HG02973 (cell line): ENCODE measurements at regions not wholly inside any gene's neighbourhood (a gene's known extent, or its start where the extent isn't known, plus 50 kb on each side); places are given as distances from the start of the nearest gene placed in this dataset.

ENCODE experiments used
- ATAC-seq: cut with Tn5 transposase; IDR thresholded peaks from one replicate; pipeline ENCODE4 v1.9.1; 2021; ENCODE audit warnings: moderate library complexity; ENCODE audit not compliant: unreplicated experiment

- ATAC-seq = no peak
Observed at GRCh38 chr3:127405791-127406190, 117.9 kb upstream of the PRR20G start.

DNA sequence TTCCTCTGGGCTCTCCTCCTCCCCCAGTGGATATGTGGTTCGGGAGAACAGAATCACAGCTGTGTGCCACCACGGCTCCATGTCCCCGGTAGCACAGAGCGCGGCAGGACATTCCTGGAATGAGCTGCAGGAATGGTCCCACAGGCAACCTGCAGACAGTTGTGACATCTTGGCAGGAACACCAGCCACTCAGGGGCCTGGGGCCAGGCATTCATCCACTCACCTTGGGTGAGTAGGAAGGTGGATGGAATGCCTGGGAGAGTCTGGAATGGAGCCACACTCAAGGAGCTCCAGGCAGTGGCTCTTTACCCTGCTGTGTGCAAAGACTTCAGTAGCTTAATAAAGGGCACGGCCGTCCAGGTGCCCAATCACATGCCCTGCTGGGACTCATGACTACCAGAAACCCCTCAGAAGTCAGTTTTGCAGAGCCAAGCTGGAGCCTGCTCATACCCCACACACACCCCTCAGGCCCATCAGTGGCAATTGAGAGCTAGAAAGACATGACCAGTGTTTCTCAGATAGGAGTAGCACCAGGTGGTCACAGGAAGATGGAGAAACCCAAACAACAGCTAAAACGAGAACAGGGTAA, 117.3 kb upstream of the PRR20G start:
- ATAC-seq = no peak

DNA sequence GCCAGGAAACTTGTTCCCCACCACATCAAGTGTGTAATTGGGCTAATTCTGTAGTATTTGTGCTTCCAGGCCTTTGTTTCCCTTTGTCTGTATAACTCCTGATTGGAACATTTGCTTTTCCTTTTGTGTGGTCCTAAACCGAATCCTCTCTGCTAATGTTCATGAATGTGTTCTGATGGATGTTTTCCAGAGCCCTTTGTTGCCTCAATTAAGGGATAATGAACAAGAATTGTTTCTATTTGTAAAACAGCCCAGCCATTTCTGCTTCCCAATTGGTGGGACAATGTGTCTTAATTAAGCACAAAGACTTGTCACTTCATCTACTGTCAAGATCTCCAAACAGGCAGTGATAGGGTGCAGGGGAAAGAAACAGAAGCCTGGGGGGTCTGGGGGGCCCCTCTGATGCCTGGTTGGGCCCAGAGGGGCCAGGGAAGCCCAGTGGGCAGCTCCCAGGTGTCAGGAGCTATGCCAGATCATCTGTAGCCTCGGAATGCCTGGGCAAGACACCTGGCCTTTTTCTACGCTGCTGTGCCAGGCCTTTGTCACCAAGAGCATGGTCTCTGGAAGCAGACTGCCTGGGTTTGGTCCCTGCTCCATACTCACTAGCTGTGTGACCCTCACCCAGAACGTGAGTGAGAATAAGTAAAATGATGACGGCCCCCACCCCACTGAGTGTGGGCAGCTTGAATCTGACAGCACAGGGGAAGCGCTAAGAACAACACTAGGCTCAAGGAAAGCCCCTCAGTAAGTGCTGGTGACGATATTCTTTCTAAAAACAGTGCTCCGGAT, 116.6 kb upstream of the PRR20G start:
- ATAC-seq = no peak

GRCh38 chr3:127403795-127404194, 115.9 kb upstream of the PRR20G start:
- ATAC-seq = no peak

- ATAC-seq = no peak
Observed at GRCh38 chr3:127399154-127399553, 111.3 kb upstream of the PRR20G start.

- ATAC-seq = no peak
Observed at GRCh38 chr3:127396473-127396872, 108.6 kb upstream of the PRR20G start.

DNA sequence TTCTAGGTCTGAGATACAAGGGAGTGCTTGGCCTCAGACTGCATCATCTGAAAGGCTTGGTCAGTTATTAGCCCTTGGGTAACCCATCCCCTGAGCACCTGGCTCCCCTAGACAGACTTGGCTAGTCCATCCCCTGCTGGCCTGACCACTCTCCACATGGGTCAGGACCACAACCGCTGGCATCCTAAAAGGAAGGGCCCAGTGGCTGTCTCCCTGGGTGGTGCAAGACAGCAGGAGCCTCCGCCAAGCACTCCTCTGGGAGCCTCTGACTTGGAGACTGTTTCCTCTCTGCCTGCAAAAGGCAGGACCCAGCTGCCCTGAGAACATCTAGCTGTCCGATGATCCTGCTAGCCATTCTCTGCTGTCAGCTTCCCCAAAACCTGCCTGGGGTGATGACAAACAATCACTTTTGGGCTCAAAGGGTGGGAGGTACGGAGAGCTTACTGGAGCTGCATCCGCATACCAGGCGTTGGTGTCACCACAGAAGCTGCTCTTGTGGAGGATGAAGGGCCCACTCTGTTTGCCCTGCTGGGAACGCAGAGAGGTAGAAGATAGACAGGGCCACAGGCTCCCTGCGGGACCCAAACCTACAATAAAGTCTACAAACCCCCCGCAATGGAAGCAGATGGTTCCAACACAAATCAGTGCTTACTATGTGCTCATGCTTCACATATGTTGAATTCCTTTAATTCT, 108.0 kb upstream of the PRR20G start:
- no peak for ATAC-seq

- no peak for ATAC-seq
Observed at GRCh38 chr3:127394984-127395662, 107.3 kb upstream of the PRR20G start.

GRCh38 chr3:127394031-127394430, 106.2 kb upstream of the PRR20G start:
- no peak for ATAC-seq

DNA sequence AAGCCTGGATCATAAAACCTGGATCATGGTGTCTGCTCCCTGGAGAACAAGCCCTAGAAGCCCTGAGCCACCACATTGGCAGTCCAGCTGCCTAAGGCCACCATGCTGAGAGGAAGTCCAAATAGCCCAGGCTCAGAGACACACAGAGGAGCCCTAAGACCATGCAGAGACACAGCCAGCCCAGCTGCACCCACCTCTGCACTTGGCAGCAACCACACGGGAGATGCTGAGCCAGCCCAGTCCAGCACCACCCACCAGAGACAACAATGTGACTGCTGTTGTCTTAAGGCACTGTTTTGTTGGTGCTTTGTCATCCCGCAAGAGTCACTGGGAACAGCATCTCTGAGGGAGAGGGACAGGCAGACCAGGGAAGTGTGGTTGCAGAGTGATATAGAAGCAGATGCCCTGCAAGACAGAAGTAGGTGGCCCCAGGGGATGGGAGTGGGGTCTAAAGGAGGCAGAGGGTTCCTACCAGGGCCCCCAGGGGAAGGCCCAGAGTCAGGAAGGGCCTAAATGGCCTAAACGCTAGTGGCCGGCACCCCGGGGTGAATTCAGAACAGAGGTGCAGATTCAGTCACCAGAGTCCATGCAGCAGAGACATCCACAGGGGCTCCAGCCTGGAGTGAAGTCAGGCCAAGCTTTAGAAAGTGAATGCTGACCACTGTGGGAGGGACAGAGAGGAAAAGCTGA, 105.4 kb upstream of the PRR20G start:
- no peak for ATAC-seq

DNA sequence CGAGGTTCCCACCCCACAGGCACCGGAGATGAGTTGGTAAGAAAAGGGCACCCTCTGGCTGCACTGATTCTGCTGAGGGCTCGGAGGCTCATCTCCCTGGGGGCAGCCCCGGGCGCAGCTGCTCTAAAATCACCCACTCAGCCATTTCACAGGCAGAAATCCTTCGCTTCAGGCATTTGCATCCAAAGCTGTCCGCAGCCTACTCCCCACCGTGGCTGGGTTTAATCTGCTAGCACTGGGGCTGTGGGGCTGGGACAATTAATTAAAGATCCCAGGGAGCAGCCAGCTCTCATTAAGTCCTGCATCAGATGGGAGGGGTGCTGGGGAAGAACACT, 104.3 kb upstream of the PRR20G start:
- no peak for ATAC-seq

DNA sequence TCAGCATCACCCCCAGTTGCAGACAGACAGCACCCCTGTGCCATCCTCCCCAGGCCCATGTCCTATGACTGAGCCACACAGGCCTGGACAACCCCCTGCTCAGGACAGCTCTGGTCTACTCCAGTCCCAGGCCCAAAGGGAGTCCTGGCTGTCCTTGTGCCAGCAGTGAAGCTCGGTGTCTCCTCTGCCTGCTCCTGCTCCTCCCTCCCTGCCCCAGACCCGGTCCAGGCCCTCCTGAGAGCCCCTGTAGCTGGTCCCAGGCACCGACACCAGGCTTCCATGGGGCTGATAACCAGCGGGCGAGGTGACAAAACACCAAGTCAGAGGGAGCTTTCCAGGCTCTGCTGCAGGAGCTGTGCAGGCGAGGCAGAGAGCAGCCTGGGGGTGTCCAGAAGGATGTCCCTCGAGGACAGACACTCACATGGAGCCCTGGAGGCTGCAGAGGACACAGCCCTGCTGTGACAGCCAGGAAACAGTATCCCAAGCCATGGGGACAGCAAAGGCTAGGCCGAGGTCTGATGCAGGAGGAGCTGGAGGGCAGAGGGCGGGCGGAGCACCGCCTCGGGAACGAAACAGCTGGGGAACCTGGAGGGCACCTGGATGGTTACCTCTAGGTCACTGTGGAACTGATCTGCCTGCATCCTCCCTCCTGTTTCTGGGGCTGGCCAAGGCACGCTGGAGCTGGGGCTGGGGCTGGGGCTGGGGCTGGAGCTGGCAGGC, 103.8 kb upstream of the PRR20G start:
- no peak for ATAC-seq

GRCh38 chr3:127390365-127391025, 102.6 kb upstream of the PRR20G start:
- ATAC-seq = no peak

DNA sequence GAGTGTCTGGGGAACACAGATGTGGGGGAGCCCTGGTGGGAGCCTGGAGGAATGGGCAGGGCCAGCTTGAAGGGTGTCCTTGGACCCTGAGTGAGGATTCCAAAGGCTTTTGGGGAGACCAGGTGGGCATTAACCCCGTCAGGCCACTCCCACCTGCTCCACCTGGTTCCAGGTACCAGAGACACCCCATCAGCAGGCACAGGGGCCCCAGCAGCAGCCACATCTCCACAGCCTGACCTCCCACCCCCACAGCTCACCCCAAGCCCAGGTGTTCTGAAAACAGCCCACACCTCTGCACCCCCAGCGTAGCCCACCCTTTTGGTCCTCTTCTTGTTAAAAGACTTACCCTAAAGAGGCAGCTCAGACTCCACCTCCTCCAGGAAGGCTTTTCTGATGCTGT, 102.1 kb upstream of the PRR20G start:
- ATAC-seq = no peak

DNA sequence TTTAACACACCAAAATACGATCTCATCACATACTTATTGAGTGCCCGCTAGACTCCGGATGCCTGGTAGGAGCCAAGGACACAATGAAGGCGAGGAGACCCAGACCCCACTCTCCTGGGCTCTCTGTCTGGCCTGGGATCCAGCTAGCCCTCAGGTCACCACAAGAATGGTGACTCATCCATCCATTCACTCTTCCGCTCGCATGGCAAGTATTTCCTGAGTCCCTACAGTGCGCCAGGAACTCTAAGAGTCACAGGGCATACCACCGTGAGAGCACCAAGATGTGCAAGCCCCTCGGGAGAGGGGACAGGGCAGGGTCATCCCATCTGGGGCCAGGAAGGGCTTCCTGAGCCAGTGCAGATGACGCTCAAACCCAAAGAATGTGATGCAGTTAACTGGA, 101.6 kb upstream of the PRR20G start:
- ATAC-seq = no peak

- ATAC-seq = no peak
Observed at GRCh38 chr3:127388427-127388826, 100.6 kb upstream of the PRR20G start.

DNA sequence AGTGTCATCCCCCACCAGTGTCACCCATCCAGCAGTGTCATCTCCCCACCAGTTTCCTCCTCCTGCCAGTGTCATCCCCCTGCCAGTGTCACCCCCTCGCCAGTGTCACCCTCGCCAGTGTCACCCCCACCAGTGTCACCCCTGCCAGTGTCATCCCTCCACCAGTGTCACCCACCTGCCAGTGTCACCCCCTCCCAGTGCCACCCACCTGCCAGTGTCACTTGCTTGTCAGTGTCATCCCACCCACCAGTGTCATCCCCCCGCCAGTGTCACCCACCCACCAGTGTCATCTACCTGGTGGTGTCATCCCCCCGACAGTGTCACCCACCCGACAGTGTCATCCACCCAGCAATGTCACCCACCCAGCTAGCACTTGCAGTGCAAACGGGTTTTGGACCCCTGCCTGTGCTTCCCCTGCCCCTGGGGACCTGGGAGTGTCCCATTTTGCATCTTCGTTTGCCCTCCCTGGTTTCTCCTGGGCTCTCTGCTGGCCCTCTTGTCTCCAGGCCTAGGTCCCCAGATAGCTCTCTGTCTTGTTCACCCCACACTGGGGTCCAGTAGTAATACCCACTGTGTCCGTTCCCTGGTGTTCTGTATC, 99.8 kb upstream of the PRR20G start:
- no peak for ATAC-seq

- no peak for ATAC-seq
Observed at GRCh38 chr3:127387119-127387518, 99.3 kb upstream of the PRR20G start.

GRCh38 chr3:127386490-127386889, 98.6 kb upstream of the PRR20G start:
- ATAC-seq = no peak

DNA sequence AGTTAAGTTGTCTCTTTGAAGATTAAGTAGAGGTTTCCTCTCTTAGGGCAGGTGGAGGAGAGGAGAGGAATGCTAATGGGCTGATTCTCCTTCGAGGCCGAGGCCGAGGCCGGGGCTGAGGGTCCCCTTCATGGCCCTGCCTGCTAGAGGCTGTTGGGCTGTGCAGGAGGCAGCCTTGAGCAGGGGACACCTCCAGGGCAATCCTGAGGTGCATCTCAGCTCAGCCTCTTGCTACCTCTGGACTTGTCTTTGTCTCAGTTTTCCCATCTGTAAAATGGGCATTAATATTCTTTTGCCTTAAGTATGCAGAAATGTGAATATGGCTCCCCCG, 97.7 kb upstream of the PRR20G start:
- no peak for ATAC-seq
